ENCODE measurements at regions not wholly inside any gene's neighbourhood (a gene's known extent, or its start where the extent isn't known, plus 50 kb on each side); places are given as distances from the start of the nearest gene placed in this dataset.

DNA sequence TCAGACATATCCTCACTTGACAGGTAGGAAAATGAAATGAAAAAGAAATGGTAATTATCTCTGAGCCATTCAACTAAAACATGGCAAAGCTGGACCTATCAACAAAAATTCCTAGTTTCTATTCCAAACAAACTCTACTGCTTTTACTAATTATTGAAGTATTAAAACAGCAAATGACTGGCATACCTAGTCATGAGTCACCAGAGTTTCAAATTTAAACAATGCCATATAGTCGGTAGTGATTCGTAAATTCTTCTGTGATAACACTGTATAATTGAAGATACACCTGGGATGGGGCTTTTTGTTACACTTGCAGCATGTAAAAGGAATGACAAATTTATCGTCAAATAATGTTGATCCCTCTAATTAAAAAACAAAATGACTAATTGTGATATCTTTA, 153.1 kb upstream of the THUMPD2 start:
- TF ChIP-seq, protein P1, sequence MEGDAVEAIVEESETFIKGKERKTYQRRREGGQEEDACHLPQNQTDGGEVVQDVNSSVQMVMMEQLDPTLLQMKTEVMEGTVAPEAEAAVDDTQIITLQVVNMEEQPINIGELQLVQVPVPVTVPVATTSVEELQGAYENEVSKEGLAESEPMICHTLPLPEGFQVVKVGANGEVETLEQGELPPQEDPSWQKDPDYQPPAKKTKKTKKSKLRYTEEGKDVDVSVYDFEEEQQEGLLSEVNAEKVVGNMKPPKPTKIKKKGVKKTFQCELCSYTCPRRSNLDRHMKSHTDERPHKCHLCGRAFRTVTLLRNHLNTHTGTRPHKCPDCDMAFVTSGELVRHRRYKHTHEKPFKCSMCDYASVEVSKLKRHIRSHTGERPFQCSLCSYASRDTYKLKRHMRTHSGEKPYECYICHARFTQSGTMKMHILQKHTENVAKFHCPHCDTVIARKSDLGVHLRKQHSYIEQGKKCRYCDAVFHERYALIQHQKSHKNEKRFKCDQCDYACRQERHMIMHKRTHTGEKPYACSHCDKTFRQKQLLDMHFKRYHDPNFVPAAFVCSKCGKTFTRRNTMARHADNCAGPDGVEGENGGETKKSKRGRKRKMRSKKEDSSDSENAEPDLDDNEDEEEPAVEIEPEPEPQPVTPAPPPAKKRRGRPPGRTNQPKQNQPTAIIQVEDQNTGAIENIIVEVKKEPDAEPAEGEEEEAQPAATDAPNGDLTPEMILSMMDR (IDR thresholded peaks at IDR 0.05; ENCODE audit: low read depth, low read length) = no peak
- TF ChIP-seq EZH2phosphoT487 (IDR thresholded peaks at IDR 0.05; ENCODE audit: low read depth) = no peak

All from OCI-LY3 (cell line).